DMS153 treated with DMSO at 0.1 percent for 48 hours (cell line): ENCODE measurements at regions not wholly inside any gene's neighbourhood (a gene's known extent, or its start where the extent isn't known, plus 50 kb on each side); places are given as distances from the start of the nearest gene placed in this dataset.
"Not testable (repeated sequence)": the region's sequence is repeated elsewhere in the genome, so short reads cannot be mapped to it uniquely, and the experiment has no call there.

Experiments used
- DNase-seq: peaks from one replicate; lab custom pipeline; 2025; ENCODE audit not compliant: unreplicated experiment; lab: John Stamatoyannopoulos, UW

- no peak for DNase-seq
These were observed 157.8 kb upstream of the TENT5A start for GRCh38 chr6:81909981-81910900.

GRCh38 chr6:81909162-81909561 is 156.7 kb upstream of the TENT5A start:
- no peak for DNase-seq

GRCh38 chr6:81906709-81907204 is 154.3 kb upstream of the TENT5A start:
- DNase-seq: no peak

- no peak for DNase-seq
These were observed 153.6 kb upstream of the TENT5A start for GRCh38 chr6:81906041-81906440.

- no peak for DNase-seq
These were observed 149.1 kb upstream of the TENT5A start for GRCh38 chr6:81901551-81901966.

- no peak for DNase-seq
These were observed 148.1 kb upstream of the TENT5A start for GRCh38 chr6:81900616-81901015.

- no peak for DNase-seq
These were observed 145.3 kb upstream of the TENT5A start for GRCh38 chr6:81897793-81898192.

- DNase-seq: no peak
These were observed 144.3 kb upstream of the TENT5A start for GRCh38 chr6:81896525-81897503.

- no peak for DNase-seq
These were observed 143.2 kb upstream of the TENT5A start for GRCh38 chr6:81895511-81896185.

GRCh38 chr6:81894788-81895271 is 142.3 kb upstream of the TENT5A start:
- DNase-seq: no peak

- DNase-seq: no peak
These were observed 141.8 kb upstream of the TENT5A start for GRCh38 chr6:81894306-81894705.

- DNase-seq: no peak
These were observed 140.4 kb upstream of the TENT5A start for GRCh38 chr6:81892891-81893290.

GRCh38 chr6:81891874-81892273 is 139.4 kb upstream of the TENT5A start:
- DNase-seq: no peak

- DNase-seq: no peak
These were observed 138.4 kb upstream of the TENT5A start for GRCh38 chr6:81890846-81891245.

- DNase-seq: no peak
These were observed 137.0 kb upstream of the TENT5A start for GRCh38 chr6:81889377-81890053.

- not testable (repeated sequence) for DNase-seq
These were observed 134.4 kb upstream of the TENT5A start for GRCh38 chr6:81886909-81887308.

GRCh38 chr6:81886157-81886556 is 133.7 kb upstream of the TENT5A start:
- DNase-seq: no peak

- DNase-seq: no peak
These were observed 129.2 kb upstream of the TENT5A start for GRCh38 chr6:81881660-81882059.

GRCh38 chr6:81878479-81878878 is 126.0 kb upstream of the TENT5A start:
- DNase-seq: no peak

- no peak for DNase-seq
These were observed 124.5 kb upstream of the TENT5A start for GRCh38 chr6:81876971-81877370.
